ENCODE measurements at regions not wholly inside any gene's neighbourhood (a gene's known extent, or its start where the extent isn't known, plus 50 kb on each side); places are given as distances from the start of the nearest gene placed in this dataset.
"Not testable (repeated sequence)": the region's sequence is repeated elsewhere in the genome, so short reads cannot be mapped to it uniquely, and the experiment has no call there.

GRCh38 chr2:210946395-210946794 is 390.0 kb downstream of the CPS1 start:
- intact Hi-C loops (cut with DNase I): no loop called here
- DNase-seq (ENCODE audit: low spot score): no peak

- intact Hi-C loops (cut with DNase I): not testable (repeated sequence)
These were observed 394.1 kb downstream of the CPS1 start for GRCh38 chr2:210950434-210951060.

GRCh38 chr2:210954386-210954907 is 398.0 kb downstream of the CPS1 start:
- intact Hi-C loops (cut with DNase I): no loop called here
- DNase-seq (ENCODE audit: low spot score): no peak

More at GRCh38 chr2:210950434-210951060, 394.1 kb downstream of the CPS1 start:
- DNase-seq (ENCODE audit: low spot score): peak; percentile 50

- intact Hi-C loops (cut with DNase I): no loop called here
- DNase-seq (ENCODE audit: low spot score): no peak
These were observed 399.2 kb downstream of the CPS1 start for GRCh38 chr2:210955591-210955990.

- intact Hi-C loops (cut with DNase I): no loop called here
- no peak for DNase-seq (ENCODE audit: low spot score)
These were observed 399.7 kb downstream of the CPS1 start for GRCh38 chr2:210956101-210956500.

- intact Hi-C loops (cut with DNase I): no loop called here
These were observed 404.9 kb downstream of the CPS1 start for GRCh38 chr2:210961249-210961648.

GRCh38 chr2:210963386-210963785 is 407.0 kb downstream of the CPS1 start:
- intact Hi-C loops (cut with DNase I): no loop called here
- no peak for DNase-seq (ENCODE audit: low spot score)

More at GRCh38 chr2:210961249-210961648, 404.9 kb downstream of the CPS1 start:
- no peak for DNase-seq (ENCODE audit: low spot score)

- intact Hi-C loops (cut with DNase I): no loop called here
- no peak for DNase-seq (ENCODE audit: low spot score)
These were observed 407.9 kb downstream of the CPS1 start for GRCh38 chr2:210964141-210964764.

- DNase-seq (ENCODE audit: low spot score): no peak
- intact Hi-C loops (cut with DNase I): no loop called here
These were observed 409.1 kb downstream of the CPS1 start for GRCh38 chr2:210965472-210965871.

- intact Hi-C loops (cut with DNase I): no loop called here
- no peak for DNase-seq (ENCODE audit: low spot score)
These were observed 409.9 kb downstream of the CPS1 start for GRCh38 chr2:210966330-210966729.

- intact Hi-C loops (cut with DNase I): no loop called here
- DNase-seq (ENCODE audit: low spot score): no peak
These were observed 415.0 kb downstream of the CPS1 start for GRCh38 chr2:210971431-210971830.

- DNase-seq (ENCODE audit: low spot score); intact Hi-C loops (cut with DNase I): not testable (repeated sequence)
These were observed 430.4 kb downstream of the CPS1 start for GRCh38 chr2:210986806-210987205.

GRCh38 chr2:210991107-210991506 is 434.7 kb downstream of the CPS1 start:
- intact Hi-C loops (cut with DNase I): no loop called here
- no peak for DNase-seq (ENCODE audit: low spot score)

GRCh38 chr2:210994104-210994503 is 437.7 kb downstream of the CPS1 start:
- intact Hi-C loops (cut with DNase I): no loop called here
- DNase-seq (ENCODE audit: low spot score): no peak

- no peak for DNase-seq (ENCODE audit: low spot score)
- intact Hi-C loops (cut with DNase I): no loop called here
These were observed 441.0 kb downstream of the CPS1 start for GRCh38 chr2:210997373-210997772.

GRCh38 chr2:210998334-210998733 is 441.9 kb downstream of the CPS1 start:
- intact Hi-C loops (cut with DNase I): loop anchor here in 1 of 2 donors (2.0 kb wide), 1 partner anchor 54 kb away; no protein-coding TSS in a partner anchor
- no peak for DNase-seq (ENCODE audit: low spot score)

GRCh38 chr2:211014376-211014775 is 458.0 kb downstream of the CPS1 start:
- intact Hi-C loops (cut with DNase I): no loop called here
- no peak for DNase-seq (ENCODE audit: low spot score)

GRCh38 chr2:211014906-211015305 is 458.5 kb downstream of the CPS1 start:
- DNase-seq (ENCODE audit: low spot score): no peak
- intact Hi-C loops (cut with DNase I): no loop called here

- intact Hi-C loops (cut with DNase I); DNase-seq (ENCODE audit: low spot score): not testable (repeated sequence)
These were observed 468.7 kb downstream of the CPS1 start for GRCh38 chr2:211025089-211025488.

GRCh38 chr2:211026109-211026508 is 469.7 kb downstream of the CPS1 start:
- DNase-seq (ENCODE audit: low spot score): no peak
- intact Hi-C loops (cut with DNase I): no loop called here

- intact Hi-C loops (cut with DNase I): no loop called here
- no peak for DNase-seq (ENCODE audit: low spot score)
These were observed 471.6 kb downstream of the CPS1 start for GRCh38 chr2:211027976-211028375.

Measured in posterior vena cava (tissue), 2 donors.